MG63 (cell line): ENCODE measurements at regions not wholly inside any gene's neighbourhood (a gene's known extent, or its start where the extent isn't known, plus 50 kb on each side); places are given as distances from the start of the nearest gene placed in this dataset.

Source experiments
- DNase-seq: peaks from one replicate; pipeline ENCODE4 v3.0.0-alpha.2; 2020
- H3K27me3 ChIP-seq: fragments of 250-450 bp; sonication (Bioruptor Pico); 2 replicates; pipeline ENCODE4 v1.5.1; 2020; ENCODE audit warnings: mild to moderate bottlenecking, moderate library complexity
- H3K36me3 ChIP-seq: fragments of 250-450 bp; sonication (Bioruptor Pico); 2 replicates; pipeline ENCODE4 v1.5.1; 2020; ENCODE audit warnings: mild to moderate bottlenecking, moderate library complexity
- H3K4me3 ChIP-seq: fragments of 250-450 bp; sonication (Bioruptor Pico); 2 replicates; pipeline ENCODE4 v1.5.1; 2020; ENCODE audit warnings: mild to moderate bottlenecking, moderate library complexity
- H3K9me3 ChIP-seq: fragments of 250-450 bp; sonication (Bioruptor Pico); 2 replicates; pipeline ENCODE4 v1.5.1; 2020; ENCODE audit warnings: mild to moderate bottlenecking, moderate library complexity

DNA sequence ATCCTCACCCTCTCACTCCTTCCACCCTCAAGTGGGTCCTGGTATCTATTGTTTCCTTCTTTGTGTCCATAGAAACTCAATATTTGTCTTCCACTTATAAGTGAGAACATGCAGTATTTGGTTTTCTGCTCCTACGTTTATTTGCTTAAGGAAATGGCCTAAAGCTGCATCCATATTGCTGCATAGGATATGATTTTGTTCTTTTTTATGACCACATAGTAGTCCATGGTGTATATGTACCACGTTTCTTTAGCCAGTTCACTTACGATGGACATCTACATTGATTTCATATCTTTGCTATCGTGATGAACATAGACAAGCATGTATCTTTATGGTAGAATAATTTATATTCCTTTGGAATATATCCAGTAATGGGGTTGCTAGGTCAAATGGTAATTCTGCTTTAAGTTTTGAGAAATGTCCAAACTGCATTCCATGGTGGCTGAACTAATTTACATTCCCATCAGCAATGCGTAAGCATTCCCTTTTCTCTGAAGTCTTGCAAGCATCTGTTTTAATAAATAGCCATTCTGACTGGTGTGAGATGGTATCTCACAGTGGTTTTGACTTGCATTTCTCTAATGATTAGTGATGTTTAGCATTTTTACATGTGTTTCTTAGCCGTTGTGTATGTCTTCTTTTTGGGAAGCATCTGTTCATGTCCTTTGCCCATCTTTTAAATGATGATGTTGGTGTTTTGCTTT lies 650.2 kb downstream of the ZNF385D start:
- H3K36me3 ChIP-seq: no peaks in the 10 kb centered on the region
- no peak for DNase-seq
- no peak overlapping the region for H3K4me3 ChIP-seq
- H3K9me3 ChIP-seq: no peaks in the 10 kb centered on the region
- no peaks in the 10 kb centered on the region for H3K27me3 ChIP-seq

DNA sequence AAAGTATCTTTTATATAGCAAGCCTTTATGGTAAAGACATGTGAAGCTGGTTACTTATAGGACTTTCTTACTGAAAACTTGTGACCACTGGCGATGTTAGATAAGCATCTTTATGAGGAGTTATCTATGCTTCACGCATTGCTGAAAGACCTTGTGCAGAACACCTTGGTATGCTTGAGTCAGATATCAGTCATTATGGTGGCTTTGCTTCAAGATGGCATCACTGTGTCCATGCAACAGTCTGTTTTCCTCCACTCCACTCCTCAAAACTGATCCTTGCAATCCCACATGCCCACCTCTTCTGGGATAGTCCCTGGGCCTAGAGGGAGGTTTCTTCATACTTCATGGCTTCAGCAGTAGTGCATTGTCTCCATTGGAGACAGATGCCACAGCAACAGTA lies 656.3 kb downstream of the ZNF385D start:
- no peak overlapping the region for H3K4me3 ChIP-seq
- no peaks in the 10 kb centered on the region for H3K27me3 ChIP-seq
- H3K9me3 ChIP-seq: no peaks in the 10 kb centered on the region
- no peaks in the 10 kb centered on the region for H3K36me3 ChIP-seq
- no peak for DNase-seq

DNA sequence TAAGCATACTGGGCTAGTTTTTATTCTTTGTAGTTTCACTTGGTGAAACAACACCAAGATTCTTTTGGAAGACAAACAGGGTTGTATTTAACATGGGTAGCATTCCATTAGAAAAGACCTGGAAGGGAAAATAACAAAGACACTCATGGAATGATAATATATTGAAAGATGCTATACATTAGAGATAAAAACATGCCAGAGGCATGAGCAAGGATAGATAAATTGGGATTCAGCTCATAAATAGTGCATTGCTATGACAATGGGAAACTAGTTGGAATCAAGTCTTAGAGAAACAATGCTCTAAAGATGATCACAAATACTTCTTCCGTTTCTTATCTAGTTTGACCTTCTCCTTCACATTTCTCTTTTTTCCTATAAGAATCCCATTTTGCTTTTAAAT lies 677.4 kb downstream of the ZNF385D start:
- DNase-seq: no peak
- Histone ChIP-seq H3K36me3 (no peaks in the 10 kb centered on the region), H3K4me3 (no peak overlapping the region), H3K9me3 (no peaks in the 10 kb centered on the region), H3K27me3 (no peaks in the 10 kb centered on the region)

DNA sequence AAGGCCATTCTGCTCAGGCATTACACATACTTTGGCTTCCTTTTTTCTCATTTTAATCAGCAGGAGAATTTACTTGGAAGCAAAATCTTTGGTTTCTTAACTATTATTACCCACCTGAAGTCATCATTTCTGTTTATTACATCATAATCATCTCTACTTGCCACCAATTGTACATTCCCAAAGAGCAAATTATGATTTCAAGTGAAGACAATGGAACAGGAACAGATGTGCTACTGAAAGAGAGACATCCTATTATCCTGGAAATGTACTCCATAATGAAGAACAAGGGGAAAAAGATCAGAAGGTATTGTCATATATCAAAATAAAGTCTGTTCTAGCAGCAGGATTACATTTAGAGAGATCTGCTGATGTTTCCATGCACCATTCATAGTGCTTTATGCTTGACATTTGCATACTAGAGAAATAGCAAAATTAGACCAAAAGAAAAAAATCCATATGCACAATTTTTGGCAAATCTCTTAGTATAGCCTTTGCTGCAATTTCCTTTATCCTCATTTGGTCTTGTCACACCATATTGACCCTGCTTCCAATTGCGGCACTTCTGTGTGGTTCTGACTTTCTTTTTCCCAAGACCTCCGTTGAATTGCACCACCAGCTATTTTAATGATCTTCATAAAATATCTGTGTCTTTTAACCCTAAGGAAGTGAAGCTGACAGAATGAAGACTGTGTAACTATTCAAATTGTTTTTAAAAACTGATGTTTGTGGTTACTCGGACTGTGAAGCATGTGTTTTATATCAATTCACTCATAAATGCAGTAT lies 683.8 kb downstream of the ZNF385D start:
- Histone ChIP-seq H3K9me3 (no peaks in the 10 kb centered on the region), H3K27me3 (no peaks in the 10 kb centered on the region), H3K4me3 (no peak overlapping the region), H3K36me3 (no peaks in the 10 kb centered on the region)
- no peak for DNase-seq

DNA sequence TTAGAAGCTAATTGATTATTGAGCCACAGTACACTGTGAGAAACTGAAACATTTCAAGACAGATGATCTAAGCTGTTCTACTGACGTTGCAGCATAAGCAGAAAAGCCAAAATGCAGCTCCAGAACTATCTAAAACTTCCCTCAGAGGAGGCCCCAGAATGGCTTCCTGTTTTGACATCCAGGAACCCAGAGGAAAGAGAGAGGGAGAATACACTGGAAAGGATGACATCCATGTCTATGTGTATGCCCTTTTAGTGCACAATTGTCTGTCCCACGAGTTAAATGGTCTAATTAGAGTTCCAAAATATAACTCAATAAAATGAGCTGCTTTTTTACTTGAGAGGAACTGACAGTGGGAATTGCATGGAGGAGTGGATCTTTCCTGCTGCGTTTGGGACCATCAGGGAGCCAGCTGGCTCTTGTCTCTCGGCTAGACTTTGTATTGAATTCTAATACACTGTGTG lies 688.1 kb downstream of the ZNF385D start:
- Histone ChIP-seq H3K27me3 (no peaks in the 10 kb centered on the region), H3K36me3 (no peaks in the 10 kb centered on the region), H3K4me3 (no peak overlapping the region), H3K9me3 (no peaks in the 10 kb centered on the region)
- no peak for DNase-seq

DNA sequence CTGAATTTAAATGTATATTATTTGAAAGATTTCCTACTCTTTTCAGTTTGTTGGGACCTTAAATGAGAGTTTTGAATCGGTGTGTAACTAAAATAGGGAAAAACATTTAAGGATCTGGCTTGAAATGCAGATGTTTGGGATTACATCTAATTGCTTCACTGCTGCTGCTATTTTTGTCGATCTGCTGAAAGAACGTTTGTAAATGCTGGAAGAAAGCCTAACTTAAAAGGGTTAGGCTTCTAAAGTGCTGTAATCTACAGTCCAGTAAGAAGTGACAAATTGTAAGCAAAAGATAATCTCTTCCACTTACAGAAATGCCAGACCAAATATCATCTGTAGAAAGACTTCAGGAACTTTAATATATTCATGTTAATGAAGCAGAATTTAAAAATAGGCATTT lies 691.6 kb downstream of the ZNF385D start:
- no peaks in the 10 kb centered on the region for H3K27me3 ChIP-seq
- H3K9me3 ChIP-seq: no peaks in the 10 kb centered on the region
- no peak for DNase-seq
- H3K4me3 ChIP-seq: no peak overlapping the region
- H3K36me3 ChIP-seq: no peaks in the 10 kb centered on the region

DNA sequence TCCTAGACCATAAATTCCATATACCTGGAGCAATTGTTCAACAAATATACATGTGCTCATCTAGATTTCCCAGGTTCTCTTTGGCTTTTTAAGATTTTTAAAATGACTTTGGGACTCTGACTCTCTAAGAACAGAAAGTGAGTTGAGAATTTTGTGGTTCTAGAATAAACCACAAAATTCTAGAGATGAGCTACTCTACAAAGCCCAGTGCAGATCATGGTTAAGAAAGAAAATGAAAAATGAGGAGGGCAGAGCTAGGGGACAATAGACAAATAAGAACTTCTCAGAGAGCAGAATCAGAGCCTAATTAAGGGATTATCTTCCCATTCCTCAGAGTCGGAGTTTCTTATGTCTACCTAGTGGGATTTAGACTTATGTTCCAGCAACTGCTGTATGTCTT lies 694.7 kb downstream of the ZNF385D start:
- Histone ChIP-seq H3K36me3 (no peaks in the 10 kb centered on the region), H3K4me3 (no peak overlapping the region), H3K27me3 (no peaks in the 10 kb centered on the region), H3K9me3 (no peaks in the 10 kb centered on the region)
- no peak for DNase-seq

DNA sequence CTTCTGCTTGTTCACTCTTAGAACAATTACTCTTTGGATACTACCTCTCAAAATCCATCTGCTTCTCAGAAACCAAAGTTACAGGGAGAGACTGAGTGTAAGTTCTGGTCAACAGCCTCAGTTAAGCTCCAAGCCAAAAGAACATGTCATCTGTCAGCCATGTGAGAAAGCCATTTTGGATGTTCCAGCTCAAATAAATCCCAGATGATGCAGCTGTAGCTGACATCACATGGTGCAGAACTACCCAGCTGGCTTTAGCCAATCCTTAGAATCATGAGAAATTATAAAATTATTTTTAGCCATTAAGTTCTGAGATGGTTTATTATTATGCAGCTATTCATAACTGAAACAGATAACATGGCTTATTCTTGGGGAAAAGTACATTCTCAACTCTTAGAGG lies 696.0 kb downstream of the ZNF385D start:
- DNase-seq: no peak
- Histone ChIP-seq H3K36me3 (no peaks in the 10 kb centered on the region), H3K9me3 (no peaks in the 10 kb centered on the region), H3K4me3 (no peak overlapping the region), H3K27me3 (no peaks in the 10 kb centered on the region)

DNA sequence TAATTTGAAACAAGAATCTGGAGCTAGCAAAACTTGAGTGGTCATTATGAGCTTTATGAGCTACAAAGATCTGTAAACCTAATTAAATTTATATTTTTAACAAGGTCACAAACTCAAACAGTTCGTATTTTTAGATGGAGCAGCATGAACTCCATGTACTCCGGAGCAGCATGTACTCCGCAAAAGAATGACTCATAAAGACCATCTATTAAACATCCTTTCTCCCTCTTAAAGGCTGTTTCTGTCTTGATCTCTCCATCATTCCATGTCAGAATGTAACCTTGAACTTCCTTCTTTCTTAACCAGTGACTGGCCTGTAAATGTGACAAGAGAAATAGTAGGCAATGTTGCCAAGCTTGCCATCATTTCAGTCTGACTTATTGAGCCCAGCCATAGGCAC lies 696.9 kb downstream of the ZNF385D start:
- H3K4me3 ChIP-seq: no peak overlapping the region
- DNase-seq: no peak
- H3K36me3 ChIP-seq: no peaks in the 10 kb centered on the region
- no peaks in the 10 kb centered on the region for H3K27me3 ChIP-seq
- H3K9me3 ChIP-seq: no peaks in the 10 kb centered on the region

DNA sequence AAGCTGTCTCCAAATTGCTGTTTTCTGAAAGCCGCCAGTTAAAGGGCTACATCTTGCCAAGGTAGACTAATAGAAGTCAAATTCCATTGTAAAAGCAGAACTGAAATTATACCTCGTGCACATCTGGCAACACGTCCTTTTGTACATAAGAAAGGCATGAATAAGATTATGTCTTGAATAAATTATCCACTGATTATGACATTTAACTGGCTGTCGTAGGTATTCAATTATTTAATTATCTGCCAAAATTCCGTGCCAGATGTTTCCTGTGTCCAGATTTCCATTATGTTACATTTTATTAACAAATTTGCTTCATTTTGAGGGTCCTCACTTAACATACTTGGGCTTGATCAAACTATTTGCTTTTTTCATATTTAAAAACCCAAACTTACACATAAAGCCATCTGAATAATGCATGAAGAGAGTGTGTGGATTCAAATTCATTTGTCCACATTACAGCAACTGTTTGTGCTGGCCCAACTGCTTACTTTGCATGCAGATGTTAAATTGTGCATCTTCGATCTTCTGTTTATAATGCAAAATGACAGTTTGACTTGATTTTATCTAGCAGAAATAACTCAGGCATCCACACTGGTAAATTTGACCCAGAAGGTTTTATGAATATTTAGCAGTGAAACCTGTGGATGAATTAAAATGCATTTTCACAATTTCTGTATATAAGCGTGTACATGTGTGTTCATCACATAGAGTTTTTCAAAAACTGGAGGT lies 701.5 kb downstream of the ZNF385D start:
- Histone ChIP-seq H3K36me3 (no peaks in the 10 kb centered on the region), H3K4me3 (no peak overlapping the region), H3K9me3 (no peaks in the 10 kb centered on the region), H3K27me3 (no peaks in the 10 kb centered on the region)
- no peak for DNase-seq

DNA sequence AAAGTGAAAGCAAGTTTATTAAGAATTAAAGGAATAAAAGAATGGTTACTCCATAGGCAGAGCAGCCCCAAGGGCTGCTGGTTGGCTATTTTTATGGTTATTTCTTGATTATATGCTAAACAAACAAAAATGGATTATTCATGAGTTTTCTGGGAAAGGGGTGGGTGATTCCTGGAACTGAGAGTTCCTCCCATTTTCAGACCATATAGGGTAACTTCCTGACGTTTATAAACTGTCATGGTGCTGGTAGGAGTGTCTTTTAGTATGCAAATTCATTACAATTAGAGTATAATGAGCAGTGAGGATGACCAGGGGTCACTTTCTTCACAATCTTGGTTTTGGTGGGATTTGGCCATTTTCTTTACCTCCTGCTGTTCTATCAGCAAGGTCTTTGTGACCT lies 707.9 kb downstream of the ZNF385D start:
- H3K4me3 ChIP-seq: no peak overlapping the region
- no peaks in the 10 kb centered on the region for H3K36me3 ChIP-seq
- no peak for DNase-seq
- H3K27me3 ChIP-seq: no peaks in the 10 kb centered on the region
- no peaks in the 10 kb centered on the region for H3K9me3 ChIP-seq

DNA sequence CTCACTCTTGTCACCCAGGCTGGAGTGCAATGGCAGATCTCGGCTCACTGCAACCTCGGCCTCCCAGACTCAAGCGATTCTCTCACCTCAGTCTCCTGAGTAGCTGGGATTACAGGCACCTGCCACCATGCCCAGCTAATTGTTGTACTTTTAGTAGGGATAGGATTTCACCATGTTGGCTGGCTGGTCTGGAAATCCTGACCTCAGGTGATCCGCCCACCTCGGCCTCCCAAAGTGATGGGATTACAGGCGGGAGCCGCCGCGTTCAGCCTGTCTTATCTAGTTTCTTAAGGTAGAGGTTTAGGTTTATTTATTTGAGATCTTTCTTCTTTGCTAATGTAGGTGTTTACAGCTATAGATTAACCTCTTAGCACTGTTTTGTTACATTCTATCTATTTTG lies 708.8 kb downstream of the ZNF385D start:
- Histone ChIP-seq H3K36me3 (no peaks in the 10 kb centered on the region), H3K4me3 (no peak overlapping the region), H3K27me3 (no peaks in the 10 kb centered on the region), H3K9me3 (no peaks in the 10 kb centered on the region)
- no peak for DNase-seq

DNA sequence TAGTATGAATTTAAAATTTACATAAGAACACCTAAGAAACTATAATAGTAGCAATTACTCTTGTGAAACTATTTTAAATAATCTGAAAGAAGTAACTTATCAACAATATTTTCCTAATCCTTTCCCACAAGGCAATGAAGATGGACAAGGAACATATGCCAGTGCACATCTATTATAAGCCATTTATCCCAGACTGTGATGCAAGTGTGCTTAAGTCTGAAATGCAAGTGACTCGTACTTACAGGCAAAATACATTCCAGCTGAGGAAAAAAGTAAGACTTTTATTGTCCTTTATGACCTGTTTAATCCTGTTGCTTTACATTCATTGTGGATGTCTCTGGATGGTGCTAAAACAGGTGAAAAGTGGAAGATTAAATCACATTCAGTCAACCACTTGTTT lies 709.4 kb downstream of the ZNF385D start:
- no peak for DNase-seq
- Histone ChIP-seq H3K4me3 (no peak overlapping the region), H3K9me3 (no peaks in the 10 kb centered on the region), H3K36me3 (no peaks in the 10 kb centered on the region), H3K27me3 (no peaks in the 10 kb centered on the region)

DNA sequence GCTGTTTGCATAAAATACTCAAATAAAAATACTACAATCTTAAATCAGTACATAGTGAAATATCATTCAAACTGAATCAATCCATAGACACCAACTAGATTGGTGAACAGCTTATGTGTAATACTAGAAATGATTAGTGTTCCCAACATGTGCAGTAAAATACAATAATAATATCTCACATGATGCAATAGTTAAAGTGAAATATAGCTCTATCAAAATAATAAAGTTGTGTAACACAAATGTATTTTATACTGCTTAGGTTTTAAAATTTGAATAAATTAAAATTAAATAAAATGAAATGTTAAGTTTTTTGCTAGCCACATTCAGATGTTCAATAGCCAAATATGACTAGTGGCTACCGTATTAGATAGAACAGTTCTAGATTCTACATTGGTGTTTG lies 714.1 kb downstream of the ZNF385D start:
- Histone ChIP-seq H3K36me3 (no peaks in the 10 kb centered on the region), H3K9me3 (no peaks in the 10 kb centered on the region), H3K4me3 (no peak overlapping the region), H3K27me3 (no peaks in the 10 kb centered on the region)
- DNase-seq: no peak

DNA sequence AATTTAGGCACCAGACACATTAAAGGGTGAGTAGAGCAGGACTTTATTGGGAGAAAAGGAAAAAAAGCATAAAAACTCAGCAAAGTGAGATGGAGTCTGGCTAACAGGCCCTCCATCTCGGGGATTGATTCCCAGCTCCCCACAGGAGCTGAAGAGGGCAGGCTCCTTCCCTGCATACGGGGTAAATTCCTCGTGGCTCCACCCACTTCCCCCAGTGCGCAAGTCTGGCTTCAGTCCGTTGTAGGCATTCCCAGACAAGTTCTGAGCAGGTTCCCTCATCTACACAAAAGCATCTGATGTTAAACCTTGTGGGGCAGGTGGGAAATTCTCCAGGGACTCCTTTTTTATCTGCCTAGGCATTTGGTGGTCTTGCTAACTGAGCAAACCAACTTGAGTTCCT lies 722.6 kb downstream of the ZNF385D start:
- H3K27me3 ChIP-seq: no peaks in the 10 kb centered on the region
- H3K36me3 ChIP-seq: no peaks in the 10 kb centered on the region
- no peak overlapping the region for H3K4me3 ChIP-seq
- H3K9me3 ChIP-seq: no peaks in the 10 kb centered on the region
- no peak for DNase-seq

DNA sequence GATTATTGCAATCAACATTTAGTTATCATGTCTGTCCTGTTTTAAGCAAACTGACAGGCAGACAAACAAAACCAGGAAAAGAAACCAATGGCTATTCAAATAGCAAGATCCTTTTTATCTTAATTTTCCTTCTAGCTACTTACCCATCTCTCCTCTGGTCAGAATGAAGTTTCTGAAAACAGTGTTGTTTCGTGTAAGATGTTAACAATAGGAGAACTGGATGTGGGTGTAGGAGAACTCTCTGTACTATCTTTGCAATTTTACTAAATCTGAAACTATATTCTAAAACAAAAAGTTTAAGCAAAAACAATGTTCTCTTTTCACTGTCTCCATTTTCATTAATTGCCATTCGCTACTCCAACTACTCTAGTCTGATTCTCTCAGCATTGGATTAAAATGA lies 726.4 kb downstream of the ZNF385D start:
- Histone ChIP-seq H3K27me3 (no peaks in the 10 kb centered on the region), H3K4me3 (no peak overlapping the region), H3K9me3 (no peaks in the 10 kb centered on the region), H3K36me3 (no peaks in the 10 kb centered on the region)
- DNase-seq: no peak

DNA sequence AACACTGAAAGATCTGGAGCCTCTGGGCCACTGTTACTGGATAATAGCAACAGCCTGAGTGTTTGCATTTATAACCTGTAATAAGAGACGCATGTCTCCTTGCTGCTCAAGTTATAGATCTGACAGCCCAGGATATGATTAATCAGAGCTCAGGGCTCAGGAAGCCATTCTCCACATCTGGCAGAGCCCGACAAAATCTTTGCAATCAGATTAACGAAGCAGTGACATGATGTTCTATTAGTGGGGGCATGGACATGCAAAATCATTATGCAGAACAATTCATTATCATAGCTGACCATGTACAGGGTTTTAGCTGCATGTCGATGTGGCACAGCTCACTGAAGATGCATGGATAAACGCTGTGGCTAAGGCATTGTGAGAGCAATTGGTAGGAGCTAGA lies 730.3 kb downstream of the ZNF385D start:
- Histone ChIP-seq H3K9me3 (no peaks in the 10 kb centered on the region), H3K4me3 (no peak overlapping the region), H3K36me3 (no peaks in the 10 kb centered on the region), H3K27me3 (no peaks in the 10 kb centered on the region)
- no peak for DNase-seq

DNA sequence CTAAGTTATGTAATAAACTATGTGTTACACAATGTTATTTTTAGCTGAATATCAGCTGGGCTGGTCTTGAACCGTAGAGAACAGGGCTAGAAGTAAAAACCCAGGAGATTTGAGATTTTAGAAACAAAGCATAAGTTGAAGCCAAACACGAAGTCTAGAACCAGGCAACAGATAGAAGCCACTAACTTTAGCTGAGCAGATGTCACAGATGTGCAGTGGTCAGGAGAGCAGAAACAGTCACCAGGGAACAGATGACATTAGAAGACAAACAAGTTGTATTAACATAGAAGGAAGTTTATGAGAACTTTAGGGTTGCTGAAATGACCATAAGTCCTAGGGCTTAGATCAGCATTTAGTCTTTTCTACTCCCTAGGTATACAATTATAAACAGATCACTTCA lies 731.0 kb downstream of the ZNF385D start:
- no peaks in the 10 kb centered on the region for H3K36me3 ChIP-seq
- no peak overlapping the region for H3K4me3 ChIP-seq
- H3K27me3 ChIP-seq: no peaks in the 10 kb centered on the region
- H3K9me3 ChIP-seq: no peaks in the 10 kb centered on the region
- no peak for DNase-seq
